CD4-positive, alpha-beta T cell treated with Interleukin-6 for 4 hours (primary cell): ENCODE measurements at regions not wholly inside any gene's neighbourhood (a gene's known extent, or its start where the extent isn't known, plus 50 kb on each side); places are given as distances from the start of the nearest gene placed in this dataset.

Experiments
- DNase-seq: peaks from one replicate; pipeline ENCODE4 v3.0.0-alpha.2; 2020; ENCODE audit warnings: mixed read lengths

DNA sequence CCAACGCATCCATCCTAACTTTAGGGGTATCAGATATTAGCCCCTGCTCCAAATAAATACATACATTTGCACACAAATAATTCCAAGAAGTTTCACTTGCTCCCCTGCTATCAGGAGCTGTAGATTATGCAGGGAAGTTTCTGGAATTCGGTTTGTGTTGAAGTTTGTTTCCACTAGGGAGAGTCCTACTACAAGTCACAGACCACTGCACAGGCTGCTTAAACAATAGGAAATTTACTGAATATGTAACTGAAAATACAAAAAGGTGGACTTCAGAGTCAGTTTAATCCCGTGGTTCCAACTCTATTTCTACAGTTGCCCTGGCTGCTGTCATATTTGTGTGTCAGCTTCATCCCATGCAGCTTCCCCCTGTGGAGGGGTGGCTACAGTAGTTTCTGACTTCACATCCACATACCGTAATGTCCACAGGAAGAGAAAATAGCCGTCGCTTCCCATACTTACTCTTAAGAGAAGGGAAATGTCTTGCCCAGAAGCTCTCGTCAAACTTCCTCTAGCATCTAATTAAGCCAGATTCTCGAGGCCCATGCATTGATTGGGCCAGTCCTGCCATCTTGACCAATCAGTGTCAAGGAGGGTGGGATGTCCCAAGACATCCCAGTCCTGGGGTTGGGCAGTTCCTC lies 286.6 kb downstream of the COG6 start:
- DNase-seq, result no peak

GRCh38 chr13:39942552-39943273 lies 287.3 kb downstream of the COG6 start:
- peak; percentile 80 for DNase-seq

GRCh38 chr13:39943711-39944110 lies 288.2 kb downstream of the COG6 start:
- DNase-seq, result no peak

GRCh38 chr13:39945226-39945625 lies 289.8 kb downstream of the COG6 start:
- no peak for DNase-seq

- DNase-seq, result no peak
Measured at GRCh38 chr13:39946769-39947168, 291.3 kb downstream of the COG6 start.

DNA sequence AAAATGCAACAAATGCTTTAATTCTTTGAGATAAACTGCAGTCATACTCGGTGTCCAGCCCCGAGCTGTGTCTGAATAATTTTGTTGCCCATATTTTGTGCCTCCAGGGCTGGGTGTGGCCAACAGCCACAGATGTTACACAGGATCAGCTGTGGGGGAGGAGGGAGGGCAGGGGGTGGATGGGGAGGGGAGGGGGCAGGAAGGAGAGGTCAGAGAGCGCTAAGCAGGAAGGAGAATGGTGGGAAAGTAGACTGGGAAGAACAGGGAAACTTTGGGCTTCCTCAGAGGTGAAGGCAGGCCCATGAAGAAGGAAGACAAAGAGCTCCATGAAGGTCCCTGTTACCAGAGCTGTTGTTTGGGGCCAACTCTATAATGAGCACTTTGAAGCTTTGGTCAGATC lies 295.8 kb downstream of the COG6 start:
- no peak for DNase-seq

- peak; percentile 23 for DNase-seq
Measured at GRCh38 chr13:39952249-39953233, 297.1 kb downstream of the COG6 start.

DNA sequence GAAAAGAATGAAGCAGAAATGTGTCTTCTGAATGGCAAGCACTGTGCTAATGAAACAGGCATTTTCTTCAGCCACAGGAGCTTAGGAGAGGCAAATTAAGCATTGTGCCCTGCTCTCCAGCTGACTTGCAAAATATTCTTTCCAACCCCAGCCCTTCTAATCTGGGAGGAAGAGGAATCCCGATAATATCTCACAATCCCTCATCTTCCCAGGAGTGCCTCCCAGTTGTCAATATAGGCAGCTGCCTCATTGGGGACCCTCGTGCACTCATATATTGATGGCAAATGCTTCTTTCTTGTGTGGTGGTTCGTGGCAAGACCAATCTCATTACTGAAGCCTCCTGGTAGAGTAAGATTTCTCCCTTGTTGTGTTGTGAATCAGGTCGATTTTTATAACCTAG lies 299.0 kb downstream of the COG6 start:
- no peak for DNase-seq

DNA sequence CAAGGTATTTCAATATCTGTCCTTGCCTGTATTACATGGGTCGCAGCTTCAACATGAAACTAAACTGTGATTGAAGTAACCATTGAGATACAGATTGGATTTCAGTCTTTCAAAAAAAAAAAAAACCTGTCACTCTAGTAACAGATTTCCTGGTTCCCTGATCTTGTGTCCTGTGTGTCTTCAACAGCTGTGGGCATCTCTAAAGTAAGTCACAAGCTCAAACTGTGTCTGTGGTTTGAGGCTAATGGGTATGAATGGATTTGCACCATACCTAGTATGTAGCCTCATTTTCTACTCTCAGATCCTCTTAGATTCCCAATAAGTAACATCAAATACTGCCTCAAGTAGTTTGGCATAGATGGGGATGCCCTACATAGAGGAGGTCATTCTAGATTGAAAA lies 300.1 kb downstream of the COG6 start:
- no peak for DNase-seq

DNA sequence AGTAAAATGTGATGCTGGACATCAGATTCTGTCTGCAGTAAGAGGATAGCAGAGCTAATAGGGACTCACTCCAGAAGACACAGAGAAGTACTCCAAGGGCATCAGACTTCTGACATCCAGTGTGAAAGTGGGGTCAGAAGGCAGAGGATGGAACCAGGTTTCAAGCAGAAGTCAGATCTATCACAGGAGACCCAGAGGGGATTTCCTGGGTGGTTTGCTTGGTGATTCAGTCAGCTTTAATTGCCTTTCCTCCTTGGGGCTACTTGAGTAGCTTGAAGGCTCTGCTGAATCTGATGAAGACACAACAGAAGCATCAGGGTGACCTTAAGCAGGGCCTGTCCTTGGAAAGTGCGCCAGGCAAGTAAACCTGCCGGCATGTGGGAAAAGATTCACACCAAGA lies 300.6 kb downstream of the COG6 start:
- peak; percentile 26 for DNase-seq

GRCh38 chr13:39957868-39958677 lies 302.6 kb downstream of the COG6 start:
- no peak for DNase-seq

- no peak for DNase-seq
Measured at GRCh38 chr13:39959497-39960144, 304.2 kb downstream of the COG6 start.

GRCh38 chr13:39960191-39960590 lies 304.7 kb downstream of the COG6 start:
- DNase-seq, result no peak

DNA sequence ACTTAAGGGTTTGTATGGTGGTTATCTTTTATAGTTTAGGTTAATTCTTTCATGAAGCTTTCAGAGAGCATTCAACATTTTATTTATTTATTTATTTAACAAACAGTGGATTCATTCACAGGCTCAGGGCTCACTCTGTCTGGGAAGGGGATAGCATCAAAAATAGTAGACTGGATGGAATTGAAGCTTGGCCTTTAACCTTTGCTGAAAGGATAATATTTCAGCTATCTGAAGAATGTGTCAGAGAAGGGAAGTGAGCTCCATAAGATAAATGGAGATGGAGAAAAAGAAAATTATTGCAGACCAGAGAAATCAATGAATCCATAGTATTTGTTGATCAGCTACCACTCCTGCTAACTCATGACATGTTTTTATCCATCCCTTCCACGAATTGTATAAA lies 305.6 kb downstream of the COG6 start:
- no peak for DNase-seq

DNA sequence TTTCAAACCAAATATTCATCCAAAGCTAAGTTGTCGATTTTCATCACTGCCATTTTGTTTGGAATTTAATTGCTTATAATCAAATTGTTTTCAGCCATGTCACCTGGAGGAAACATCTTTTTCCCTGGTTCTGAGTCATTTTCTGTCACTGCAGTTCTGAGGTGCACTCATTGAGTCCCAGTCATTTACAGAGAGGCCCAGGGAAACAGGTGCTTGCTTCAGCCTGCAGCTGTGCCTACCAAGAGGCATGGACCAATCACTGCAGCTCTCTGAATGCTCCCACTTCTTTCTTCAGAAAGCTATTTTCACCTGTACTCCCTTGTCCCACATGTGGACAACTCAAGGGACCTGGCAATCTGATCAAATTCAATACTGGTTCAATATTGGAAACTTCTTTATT lies 308.1 kb downstream of the COG6 start:
- no peak for DNase-seq

GRCh38 chr13:39965309-39965708 lies 309.8 kb downstream of the COG6 start:
- no peak for DNase-seq

GRCh38 chr13:39967199-39967959 lies 311.9 kb downstream of the COG6 start:
- no peak for DNase-seq

- DNase-seq, result no peak
Measured at GRCh38 chr13:39968646-39969475, 313.4 kb downstream of the COG6 start.

DNA sequence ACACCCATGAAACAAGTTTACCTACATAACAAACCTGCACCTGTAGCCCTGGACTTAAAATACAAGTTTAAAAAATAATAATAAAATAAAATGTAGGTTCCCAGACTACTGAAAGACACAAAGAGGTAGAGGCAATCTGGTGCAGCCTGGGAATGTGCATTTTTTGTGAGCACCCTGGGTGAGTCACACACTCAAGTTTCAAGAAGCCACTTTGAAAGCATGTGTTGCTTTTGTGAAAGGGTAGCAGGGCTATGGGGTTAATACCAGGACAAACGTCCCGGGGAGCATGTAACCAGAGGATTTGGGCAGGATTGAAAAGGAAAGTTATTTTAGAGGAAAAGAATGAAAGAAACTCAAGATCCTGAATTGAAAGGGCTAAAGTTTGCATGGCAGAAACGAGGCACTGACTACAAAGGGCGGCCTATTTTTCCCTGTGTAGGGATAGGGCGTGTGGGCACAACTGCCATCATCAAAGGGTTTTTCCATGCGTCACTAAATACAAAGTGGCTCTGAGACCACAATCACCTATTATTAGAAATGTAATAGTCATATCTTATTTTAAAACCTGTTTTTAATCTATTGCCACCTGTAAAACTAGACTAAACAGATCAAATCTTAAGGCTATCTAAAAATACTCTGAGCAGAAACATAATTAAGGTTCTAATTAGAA lies 314.9 kb downstream of the COG6 start:
- no peak for DNase-seq

GRCh38 chr13:39971526-39971925 lies 316.1 kb downstream of the COG6 start:
- no peak for DNase-seq
